IMR-90 (cell line): ENCODE measurements at regions not wholly inside any gene's neighbourhood (a gene's known extent, or its start where the extent isn't known, plus 50 kb on each side); places are given as distances from the start of the nearest gene placed in this dataset.

Experiments
- ATAC-seq: fragments of 200-7000 bp; cut with Tn5 transposase; 2 replicates; pipeline ENCODE4 v1.9.1; 2020; ENCODE audit warnings: low read depth, mild to moderate bottlenecking, moderate library complexity
- BruUV-seq: library from RNA; stranded (reverse); fragments of 400-500 nt; replicated peaks from 2 replicates; lab custom pipeline; 2021; lab: Mats Ljungman, UMichigan
- CTCF ChIA-PET: fragments of 300-600 bp; formaldehyde crosslinking; extraction: SDS; loops from one replicate; lab custom pipeline; 2021; ENCODE audit warnings: antibody characterized with exemption; lab: Yijun Ruan, JAX
- POLR2A ChIA-PET: fragments of 300-600 bp; sonication (Branson Sonifier 250); formaldehyde crosslinking; loops from one replicate; lab custom pipeline; 2022; ENCODE audit warnings: antibody characterized with exemption; ENCODE audit not compliant: unreplicated experiment; lab: Charles Lee
- DNase-seq: peaks from one replicate; pipeline ENCODE4 v3.0.0; 2013
- H2AFZ ChIP-seq: replicated peaks from 2 replicates; pipeline ENCODE3; 2013; ENCODE audit warnings: low read length, mild to moderate bottlenecking; ENCODE audit not compliant: poor library complexity
- H2AK5ac ChIP-seq: 2 replicates; pipeline ENCODE4 v1.6.1; 2013; ENCODE audit warnings: low read depth, low read length, inconsistent platforms
- H2AK9ac ChIP-seq: replicated peaks from 2 replicates; pipeline ENCODE3; 2013; ENCODE audit warnings: mild to moderate bottlenecking, low read depth, low read length, moderate library complexity; ENCODE audit not compliant: poor library complexity
- H2BK120ac ChIP-seq: 2 replicates; pipeline ENCODE4 v1.6.1; 2013; ENCODE audit warnings: low read depth, low read length, inconsistent platforms
- H2BK15ac ChIP-seq: 3 replicates; pipeline ENCODE4 v1.6.1; 2013; ENCODE audit warnings: low read depth, low read length, inconsistent platforms
- H2BK20ac ChIP-seq: 2 replicates; pipeline ENCODE4 v1.6.1; 2013; ENCODE audit warnings: low read depth, mild to moderate bottlenecking, inconsistent platforms, low read length, moderate library complexity
- H2BK5ac ChIP-seq: 2 replicates; pipeline ENCODE4 v1.6.1; 2013; ENCODE audit warnings: mild to moderate bottlenecking, low read depth, low read length, inconsistent platforms; ENCODE audit not compliant: poor library complexity, severe bottlenecking
- H3K14ac ChIP-seq: replicated peaks from 2 replicates; pipeline ENCODE4 v1.6.1; 2013; ENCODE audit warnings: low read depth, low read length, inconsistent platforms
- H3K18ac ChIP-seq: 2 replicates; pipeline ENCODE4 v1.6.1; 2013; ENCODE audit warnings: low read depth, low read length, control low read depth
- H3K23ac ChIP-seq: 2 replicates; pipeline ENCODE4 v1.6.1; 2013; ENCODE audit warnings: low read depth, low read length, inconsistent platforms
- H3K27ac ChIP-seq: 2 replicates; pipeline ENCODE4 v1.5.1; 2013; ENCODE audit warnings: mild to moderate bottlenecking, control low read depth, low read length; ENCODE audit not compliant: insufficient read depth
- H3K27me3 ChIP-seq: 2 replicates; pipeline ENCODE4 v1.6.1; 2013; ENCODE audit warnings: low read length; ENCODE audit not compliant: control insufficient read depth, insufficient read depth
- H3K36me3 ChIP-seq: 2 replicates; pipeline ENCODE4 v1.6.1; 2013; ENCODE audit warnings: low read length, mixed read lengths; ENCODE audit not compliant: control insufficient read depth, insufficient read depth
- H3K4ac ChIP-seq: 2 replicates; pipeline ENCODE4 v1.6.1; 2013; ENCODE audit warnings: low read depth, low read length, inconsistent platforms
- H3K4me1 ChIP-seq: 2 replicates; pipeline ENCODE4 v1.6.1; 2013; ENCODE audit warnings: low read length, mixed read lengths; ENCODE audit not compliant: control insufficient read depth, insufficient read depth
- H3K4me2 ChIP-seq: 2 replicates; pipeline ENCODE4 v1.6.1; 2013; ENCODE audit warnings: low read depth, mild to moderate bottlenecking, control low read depth, low read length, moderate library complexity
- H3K4me3 ChIP-seq: 2 replicates; pipeline ENCODE4 v1.5.1; 2013; ENCODE audit warnings: low read depth, mild to moderate bottlenecking, control low read depth, low read length, moderate library complexity; ENCODE audit not compliant: insufficient read depth
- H3K56ac ChIP-seq: 2 replicates; pipeline ENCODE4 v1.6.1; 2013; ENCODE audit warnings: low read length, inconsistent platforms; ENCODE audit not compliant: insufficient read depth; ENCODE audit errors: extremely low read depth
- H3K79me1 ChIP-seq, 2 experiments: 2 replicates each; pipeline ENCODE4 v1.6.1; 2013; ENCODE audit warnings: low read length in 2 of 2, inconsistent platforms in 1 of 2, low read depth in 1 of 2
- H3K9ac ChIP-seq: 2 replicates; pipeline ENCODE4 v1.6.1; 2013; ENCODE audit warnings: low read depth, low read length, control low read depth
- H3K9me1 ChIP-seq: 2 replicates; pipeline ENCODE4 v1.6.1; 2013; ENCODE audit warnings: low read length, inconsistent platforms; ENCODE audit not compliant: insufficient read depth
- H3K9me3 ChIP-seq: 2 replicates; pipeline ENCODE4 v1.6.1; 2013; ENCODE audit warnings: low read length; ENCODE audit not compliant: control insufficient read depth, insufficient read depth
- H4K20me1 ChIP-seq: 2 replicates; pipeline ENCODE4 v1.6.1; 2013; ENCODE audit warnings: low read length, inconsistent platforms; ENCODE audit not compliant: insufficient read depth
- H4K5ac ChIP-seq: 2 replicates; pipeline ENCODE4 v1.6.1; 2013; ENCODE audit warnings: mild to moderate bottlenecking, low read depth, low read length, control low read depth
- H4K8ac ChIP-seq, 2 experiments: 2 replicates each; pipeline ENCODE4 v1.6.1; 2013; ENCODE audit warnings: low read depth in 2 of 2, low read length in 2 of 2, control low read depth in 1 of 2, inconsistent platforms in 1 of 2
- H4K91ac ChIP-seq: 2 replicates; pipeline ENCODE4 v1.6.1; 2013; ENCODE audit warnings: low read depth, low read length, inconsistent platforms; ENCODE audit not compliant: insufficient read depth
- BHLHE40 ChIP-seq: fragments of 150-350 bp; IDR thresholded peaks from 2 replicates; pipeline ENCODE4 v1.6.1; 2016; ENCODE audit warnings: mild to moderate bottlenecking, low read depth, low read length
- CHD1 ChIP-seq: IDR thresholded peaks from 2 replicates; pipeline ENCODE4 v1.6.1; 2012; ENCODE audit warnings: low read depth, low read length, improper control_type of control experiment
- CTCF ChIP-seq: conservative IDR thresholded peaks from 2 replicates; pipeline ENCODE4 v1.5.1; 2012; ENCODE audit warnings: mild to moderate bottlenecking, low read depth, low read length, improper control_type of control experiment
- FOS ChIP-seq: fragments of 150-350 bp; IDR thresholded peaks from 2 replicates; pipeline ENCODE4 v1.6.1; 2016; ENCODE audit warnings: low read depth, low read length
- MAZ ChIP-seq: IDR thresholded peaks from 2 replicates; pipeline ENCODE4 v1.6.1; 2012; ENCODE audit warnings: low read depth, mild to moderate bottlenecking, low read length, improper control_type of control experiment, moderate library complexity, borderline replicate concordance
- MXI1 ChIP-seq: IDR thresholded peaks from 2 replicates; pipeline ENCODE4 v1.6.1; 2012; ENCODE audit warnings: low read depth, mild to moderate bottlenecking, low read length, moderate library complexity, borderline replicate concordance
- POLR2A ChIP-seq: IDR thresholded peaks from 2 replicates; pipeline ENCODE4 v1.6.1; 2012; ENCODE audit warnings: mild to moderate bottlenecking, low read depth, low read length
- RAD21 ChIP-seq: IDR thresholded peaks from 2 replicates; pipeline ENCODE4 v1.6.1; 2012; ENCODE audit warnings: low read length, improper control_type of control experiment
- RCOR1 ChIP-seq: IDR thresholded peaks from 2 replicates; pipeline ENCODE4 v1.6.1; 2012; ENCODE audit warnings: mild to moderate bottlenecking, low read length, improper control_type of control experiment; ENCODE audit not compliant: insufficient replicate concordance
- WGBS, 2 experiments: methylation state at CpG; one replicate each; pipeline versions ENCODE4 v1.1.5 to v1.1.7; 2013; ENCODE audit warnings: missing lambda C conversion rate in 2 of 2; ENCODE audit not compliant: insufficient read length in 1 of 2; ENCODE audit errors: extremely low coverage in 2 of 2; 5-methylcytosine and 5-hydroxymethylcytosine counted together
- dilution Hi-C: fragments of 300-500 bp; cut with HindIII; formaldehyde crosslinking; loops from one replicate; pipeline ENCODE4 v1.14.3; 2018; ENCODE audit warnings: low sequenced_read_pairs; ENCODE audit not compliant: unreplicated experiment
- in situ Hi-C: fragments of 300-500 bp; cut with MboI; formaldehyde crosslinking; loops from 3 replicates; pipeline ENCODE4 v1.14.3; 2019; ENCODE audit warnings: low sequenced_read_pairs, inconsistent platforms, mixed read lengths
- intact Hi-C: fragments of 100-400 bp; cut with micrococcal nuclease; formaldehyde crosslinking; loops from 2 replicates; pipeline ENCODE4 v1.10.0; 2022
- TF ChIP-seq, protein P1 (sequence below): fragments of 150-350 bp; IDR thresholded peaks from 2 replicates; pipeline ENCODE4 v1.6.1; 2016; ENCODE audit warnings: low read depth, mild to moderate bottlenecking, low read length, moderate library complexity, borderline replicate concordance

- ATAC-seq: no peak
- no peak overlapping the region for H3K27ac ChIP-seq
Measured at GRCh38 chr2:100759901-100760300, 60.0 kb upstream of the NPAS2 start.

More at GRCh38 chr2:100759901-100760300, 60.0 kb upstream of the NPAS2 start:
- no peak overlapping the region for H2AK9ac ChIP-seq
- H4K20me1 ChIP-seq: no peaks in the 10 kb centered on the region
- no peak for DNase-seq
- H3K27me3 ChIP-seq: no peaks in the 10 kb centered on the region
- no peak overlapping the region for H3K4ac ChIP-seq
- no CpG with 5 or more reads among the region's 4 CpGs for WGBS, 2 experiments
- BruUV-seq: no TSS peak
- no peak overlapping the region for H3K23ac ChIP-seq
- TF ChIP-seq, protein P1, sequence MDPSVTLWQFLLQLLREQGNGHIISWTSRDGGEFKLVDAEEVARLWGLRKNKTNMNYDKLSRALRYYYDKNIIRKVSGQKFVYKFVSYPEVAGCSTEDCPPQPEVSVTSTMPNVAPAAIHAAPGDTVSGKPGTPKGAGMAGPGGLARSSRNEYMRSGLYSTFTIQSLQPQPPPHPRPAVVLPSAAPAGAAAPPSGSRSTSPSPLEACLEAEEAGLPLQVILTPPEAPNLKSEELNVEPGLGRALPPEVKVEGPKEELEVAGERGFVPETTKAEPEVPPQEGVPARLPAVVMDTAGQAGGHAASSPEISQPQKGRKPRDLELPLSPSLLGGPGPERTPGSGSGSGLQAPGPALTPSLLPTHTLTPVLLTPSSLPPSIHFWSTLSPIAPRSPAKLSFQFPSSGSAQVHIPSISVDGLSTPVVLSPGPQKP: no peak
- TF ChIP-seq BHLHE40: no peak
- no peak for TF ChIP-seq CHD1
- TF ChIP-seq POLR2A: no peak
- TF ChIP-seq MAZ: no peak
- no peak for TF ChIP-seq MXI1
- TF ChIP-seq CTCF: no peak
- no peak for TF ChIP-seq RCOR1
- TF ChIP-seq RAD21: no peak
- TF ChIP-seq FOS: no peak
- H2AFZ ChIP-seq: no peak overlapping the region
- no peaks in the 10 kb centered on the region; a peak in 2 of 4 replicates for H3K79me1 ChIP-seq
- H2AK5ac ChIP-seq: no peak overlapping the region
- no peak overlapping the region for H2BK15ac ChIP-seq
- no peaks in the 10 kb centered on the region for H3K36me3 ChIP-seq
- H4K8ac ChIP-seq: no peak overlapping the region
- H4K91ac ChIP-seq: no peak overlapping the region
- H2BK20ac ChIP-seq: peak overlapping the region; percentile 41; the same call in 1 of the 2 replicates
- no peak overlapping the region for H3K14ac ChIP-seq
- no peaks in the 10 kb centered on the region for H3K9me3 ChIP-seq
- no peak overlapping the region for H3K18ac ChIP-seq
- in situ Hi-C loops (no loop called here), dilution Hi-C loops (no loop called here), intact Hi-C loops (no loop called here)
- H3K56ac ChIP-seq: no peak overlapping the region
- H3K4me3 ChIP-seq: no peak overlapping the region
- no peak overlapping the region for H3K4me2 ChIP-seq
- CTCF ChIA-PET: no interaction called here
- H2BK120ac ChIP-seq: 0 out of 2 replicates have a peak overlapping the region, but pooled peaks have one; percentile 30
- H3K9ac ChIP-seq: no peak overlapping the region
- H3K4me1 ChIP-seq: peaks cover 13% of the 10 kb centered on the region
- peaks cover 15% of the 10 kb centered on the region for H3K9me1 ChIP-seq
- no peak overlapping the region for H4K5ac ChIP-seq
- no peak overlapping the region for H2BK5ac ChIP-seq
- POLR2A ChIA-PET: no interaction called here
